Liver (tissue), 8 donors: ENCODE measurements at regions not wholly inside any gene's neighbourhood (a gene's known extent, or its start where the extent isn't known, plus 50 kb on each side); places are given as distances from the start of the nearest gene placed in this dataset.

ENCODE experiments used
- DNase-seq: peaks from one replicate; pipeline ENCODE4 v3.0.0-alpha.2; 2017; ENCODE audit warnings: low spot score
- H3K27ac ChIP-seq, 2 donors: one replicate each; pipeline ENCODE4 v1.7.0; 2013; ENCODE audit warnings: inconsistent platforms in 2 of 2, low read length in 2 of 2, control low read depth in 1 of 2, low read depth in 1 of 2, mild to moderate bottlenecking in 1 of 2
- H3K27me3 ChIP-seq, 4 donors: one replicate each; pipeline versions ENCODE4 v1.6.1 to v1.7.0; 2013; ENCODE audit warnings: low read length in 3 of 4, inconsistent platforms in 1 of 4, mild to moderate bottlenecking in 1 of 4, moderate library complexity in 1 of 4; ENCODE audit not compliant: control insufficient read depth in 4 of 4, insufficient read depth in 4 of 4
- H3K36me3 ChIP-seq, 4 donors: one replicate each; pipeline versions ENCODE4 v1.6.1 to v1.7.0; 2013; ENCODE audit warnings: low read length in 3 of 4, mild to moderate bottlenecking in 3 of 4, low read depth in 1 of 4, moderate library complexity in 1 of 4; ENCODE audit not compliant: control insufficient read depth in 4 of 4, insufficient read depth in 3 of 4
- H3K4me1 ChIP-seq, 4 donors: one replicate each; pipeline versions ENCODE4 v1.6.1 to v1.7.0; 2013; ENCODE audit warnings: low read length in 3 of 4, mild to moderate bottlenecking in 3 of 4, moderate library complexity in 1 of 4; ENCODE audit not compliant: control insufficient read depth in 4 of 4, insufficient read depth in 4 of 4
- H3K4me3 ChIP-seq, 3 donors: one replicate each; pipeline versions ENCODE4 v1.6.1 to v1.7.0; 2013; ENCODE audit warnings: low read length in 3 of 3, control low read depth in 1 of 3, low read depth in 1 of 3, mild to moderate bottlenecking in 1 of 3
- H3K9ac ChIP-seq, 2 donors: one replicate each; pipeline ENCODE4 v1.7.0; 2013; ENCODE audit warnings: low read length in 2 of 2, mild to moderate bottlenecking in 2 of 2, moderate library complexity in 2 of 2, control low read depth in 1 of 2, low read depth in 1 of 2
- H3K9me3 ChIP-seq, 4 donors: one replicate each; pipeline versions ENCODE4 v1.6.1 to v1.7.0; 2013; ENCODE audit warnings: low read length in 3 of 4; ENCODE audit not compliant: control insufficient read depth in 4 of 4
- EGR1 ChIP-seq, 2 donors: IDR thresholded peaks; 2 replicates each; pipeline ENCODE4 v1.6.1; 2016 to 2018; ENCODE audit warnings: antibody characterized with exemption in 2 of 2, low read depth in 2 of 2
- FOXA1 ChIP-seq: IDR thresholded peaks from 2 replicates; pipeline ENCODE4 v1.6.1; 2016; ENCODE audit warnings: antibody characterized with exemption
- FOXA2 ChIP-seq: IDR thresholded peaks from 2 replicates; pipeline ENCODE4 v1.6.1; 2016; ENCODE audit warnings: antibody characterized with exemption
- GABPA ChIP-seq, 2 donors: IDR thresholded peaks in 1 of 2; conservative IDR thresholded peaks in 1 of 2; 2 replicates each; pipeline ENCODE4 v1.6.1; 2016; ENCODE audit warnings: antibody characterized with exemption in 2 of 2, mild to moderate bottlenecking in 1 of 2, moderate library complexity in 1 of 2
- HNF4A ChIP-seq, 2 donors: conservative IDR thresholded peaks; 2 replicates each; pipeline ENCODE4 v1.6.1; 2016; ENCODE audit warnings: antibody characterized with exemption in 2 of 2, mild to moderate bottlenecking in 2 of 2
- HNF4G ChIP-seq: IDR thresholded peaks from 2 replicates; pipeline ENCODE4 v1.6.1; 2016; ENCODE audit warnings: antibody characterized with exemption
- JUND ChIP-seq, 2 donors: IDR thresholded peaks; 2 replicates each; pipeline ENCODE4 v1.6.1; 2016; ENCODE audit warnings: antibody characterized with exemption in 2 of 2
- NR2F2 ChIP-seq: IDR thresholded peaks from 2 replicates; pipeline ENCODE4 v1.6.1; 2016; ENCODE audit warnings: antibody characterized with exemption
- RAD21 ChIP-seq, 2 donors: IDR thresholded peaks; 2 replicates each; pipeline ENCODE4 v1.6.1; 2016; ENCODE audit warnings: antibody characterized with exemption in 2 of 2, mild to moderate bottlenecking in 2 of 2
- RXRA ChIP-seq, 2 donors: IDR thresholded peaks; 2 replicates each; pipeline ENCODE4 v1.6.1; 2017 to 2018; ENCODE audit warnings: antibody characterized with exemption in 2 of 2, mild to moderate bottlenecking in 1 of 2
- SP1 ChIP-seq: IDR thresholded peaks from 2 replicates; pipeline ENCODE4 v1.6.1; 2018; ENCODE audit warnings: antibody characterized with exemption, mild to moderate bottlenecking
- TAF1 ChIP-seq: conservative IDR thresholded peaks from 2 replicates; pipeline ENCODE4 v1.6.1; 2016; ENCODE audit warnings: antibody characterized with exemption, mild to moderate bottlenecking
- YY1 ChIP-seq: IDR thresholded peaks from 2 replicates; pipeline ENCODE4 v1.6.1; 2016; ENCODE audit warnings: antibody characterized with exemption, mild to moderate bottlenecking
- WGBS: extraction: QIAGEN DNeasy Blood & Tissue Kit; methylation state at CpG from one replicate; pipeline ENCODE4 v1.1.7; 2013; 5-methylcytosine and 5-hydroxymethylcytosine counted together
- TF ChIP-seq, protein P1 (sequence below): fragments of 150-350 bp; IDR thresholded peaks from 2 replicates; pipeline ENCODE4 v1.5.1; 2017; ENCODE audit warnings: improper control_type of control experiment, low read depth, low read length; ENCODE audit not compliant: missing input control
- TF ChIP-seq, protein P2 (sequence below): IDR thresholded peaks from 2 replicates; pipeline ENCODE4 v1.6.1; 2016; ENCODE audit warnings: antibody characterized with exemption
- TF ChIP-seq, protein P3 (sequence below): IDR thresholded peaks from 2 replicates; pipeline ENCODE4 v1.6.1; 2016; ENCODE audit warnings: antibody characterized with exemption, mild to moderate bottlenecking
- TF ChIP-seq, protein P4 (sequence below): IDR thresholded peaks from 2 replicates; pipeline ENCODE4 v1.6.1; 2016; ENCODE audit warnings: antibody characterized with exemption
- TF ChIP-seq, protein P5 (sequence below): IDR thresholded peaks from 2 replicates; pipeline ENCODE4 v1.6.1; 2016; ENCODE audit warnings: antibody characterized with exemption
- donor health status: healthy.
- donor health status: healthy.
- donor health status: healthy.
- donor health status: healthy.
- donor health status: healthy.

DNA sequence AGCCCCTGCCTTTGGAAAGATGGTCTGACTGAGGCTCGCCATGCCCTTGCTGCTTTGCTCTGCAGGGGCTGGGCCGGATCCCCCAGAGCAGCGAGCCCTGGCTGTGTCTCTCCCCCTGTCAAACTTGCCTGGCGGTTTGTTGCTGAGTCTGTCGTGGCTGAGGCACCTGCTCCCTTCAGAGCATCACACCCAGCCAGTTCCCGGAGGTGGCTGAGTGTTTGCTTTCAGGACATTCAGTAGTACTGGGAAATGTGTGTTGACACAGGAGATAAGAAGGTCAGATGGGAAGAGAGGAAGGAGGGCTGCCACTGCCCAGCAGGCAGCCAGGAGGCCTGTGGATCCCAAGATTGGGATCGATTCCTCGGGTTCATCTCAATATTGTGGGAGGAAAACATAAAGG, 62.9 kb downstream of the GADD45G start:
- peaks cover 35 to 81% (median 57%) of the 10 kb centered on the region in 4 donors for H3K4me1 ChIP-seq
- TF ChIP-seq, protein P1, sequence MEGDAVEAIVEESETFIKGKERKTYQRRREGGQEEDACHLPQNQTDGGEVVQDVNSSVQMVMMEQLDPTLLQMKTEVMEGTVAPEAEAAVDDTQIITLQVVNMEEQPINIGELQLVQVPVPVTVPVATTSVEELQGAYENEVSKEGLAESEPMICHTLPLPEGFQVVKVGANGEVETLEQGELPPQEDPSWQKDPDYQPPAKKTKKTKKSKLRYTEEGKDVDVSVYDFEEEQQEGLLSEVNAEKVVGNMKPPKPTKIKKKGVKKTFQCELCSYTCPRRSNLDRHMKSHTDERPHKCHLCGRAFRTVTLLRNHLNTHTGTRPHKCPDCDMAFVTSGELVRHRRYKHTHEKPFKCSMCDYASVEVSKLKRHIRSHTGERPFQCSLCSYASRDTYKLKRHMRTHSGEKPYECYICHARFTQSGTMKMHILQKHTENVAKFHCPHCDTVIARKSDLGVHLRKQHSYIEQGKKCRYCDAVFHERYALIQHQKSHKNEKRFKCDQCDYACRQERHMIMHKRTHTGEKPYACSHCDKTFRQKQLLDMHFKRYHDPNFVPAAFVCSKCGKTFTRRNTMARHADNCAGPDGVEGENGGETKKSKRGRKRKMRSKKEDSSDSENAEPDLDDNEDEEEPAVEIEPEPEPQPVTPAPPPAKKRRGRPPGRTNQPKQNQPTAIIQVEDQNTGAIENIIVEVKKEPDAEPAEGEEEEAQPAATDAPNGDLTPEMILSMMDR, result peak; percentile 13
- TF ChIP-seq HNF4A (conservative IDR thresholded peaks at IDR 0.05), result peak; percentile 76 to 80
- TF ChIP-seq, protein P2, sequence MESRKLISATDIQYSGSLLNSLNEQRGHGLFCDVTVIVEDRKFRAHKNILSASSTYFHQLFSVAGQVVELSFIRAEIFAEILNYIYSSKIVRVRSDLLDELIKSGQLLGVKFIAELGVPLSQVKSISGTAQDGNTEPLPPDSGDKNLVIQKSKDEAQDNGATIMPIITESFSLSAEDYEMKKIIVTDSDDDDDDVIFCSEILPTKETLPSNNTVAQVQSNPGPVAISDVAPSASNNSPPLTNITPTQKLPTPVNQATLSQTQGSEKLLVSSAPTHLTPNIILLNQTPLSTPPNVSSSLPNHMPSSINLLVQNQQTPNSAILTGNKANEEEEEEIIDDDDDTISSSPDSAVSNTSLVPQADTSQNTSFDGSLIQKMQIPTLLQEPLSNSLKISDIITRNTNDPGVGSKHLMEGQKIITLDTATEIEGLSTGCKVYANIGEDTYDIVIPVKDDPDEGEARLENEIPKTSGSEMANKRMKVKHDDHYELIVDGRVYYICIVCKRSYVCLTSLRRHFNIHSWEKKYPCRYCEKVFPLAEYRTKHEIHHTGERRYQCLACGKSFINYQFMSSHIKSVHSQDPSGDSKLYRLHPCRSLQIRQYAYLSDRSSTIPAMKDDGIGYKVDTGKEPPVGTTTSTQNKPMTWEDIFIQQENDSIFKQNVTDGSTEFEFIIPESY, result peak; percentile 52
- peak in 1 of 2 donors; percentile 71 for TF ChIP-seq RAD21 (IDR thresholded peaks at IDR 0.05)
- TF ChIP-seq GABPA (IDR thresholded peaks at IDR 0.05 in 1 of 2, conservative IDR thresholded peaks at IDR 0.05 in 1 of 2), result no peak
- TF ChIP-seq NR2F2, result peak; percentile 50
- TF ChIP-seq FOXA2, result peak; percentile 83
- peak; percentile 44 for TF ChIP-seq YY1
- peak; percentile 89 for TF ChIP-seq FOXA1
- TF ChIP-seq TAF1, result peak; percentile 71
- TF ChIP-seq RXRA (IDR thresholded peaks at IDR 0.05), result peak; percentile 93
- peak; percentile 95 for TF ChIP-seq SP1
- peak; percentile 49 for TF ChIP-seq HNF4G
- TF ChIP-seq, protein P3, sequence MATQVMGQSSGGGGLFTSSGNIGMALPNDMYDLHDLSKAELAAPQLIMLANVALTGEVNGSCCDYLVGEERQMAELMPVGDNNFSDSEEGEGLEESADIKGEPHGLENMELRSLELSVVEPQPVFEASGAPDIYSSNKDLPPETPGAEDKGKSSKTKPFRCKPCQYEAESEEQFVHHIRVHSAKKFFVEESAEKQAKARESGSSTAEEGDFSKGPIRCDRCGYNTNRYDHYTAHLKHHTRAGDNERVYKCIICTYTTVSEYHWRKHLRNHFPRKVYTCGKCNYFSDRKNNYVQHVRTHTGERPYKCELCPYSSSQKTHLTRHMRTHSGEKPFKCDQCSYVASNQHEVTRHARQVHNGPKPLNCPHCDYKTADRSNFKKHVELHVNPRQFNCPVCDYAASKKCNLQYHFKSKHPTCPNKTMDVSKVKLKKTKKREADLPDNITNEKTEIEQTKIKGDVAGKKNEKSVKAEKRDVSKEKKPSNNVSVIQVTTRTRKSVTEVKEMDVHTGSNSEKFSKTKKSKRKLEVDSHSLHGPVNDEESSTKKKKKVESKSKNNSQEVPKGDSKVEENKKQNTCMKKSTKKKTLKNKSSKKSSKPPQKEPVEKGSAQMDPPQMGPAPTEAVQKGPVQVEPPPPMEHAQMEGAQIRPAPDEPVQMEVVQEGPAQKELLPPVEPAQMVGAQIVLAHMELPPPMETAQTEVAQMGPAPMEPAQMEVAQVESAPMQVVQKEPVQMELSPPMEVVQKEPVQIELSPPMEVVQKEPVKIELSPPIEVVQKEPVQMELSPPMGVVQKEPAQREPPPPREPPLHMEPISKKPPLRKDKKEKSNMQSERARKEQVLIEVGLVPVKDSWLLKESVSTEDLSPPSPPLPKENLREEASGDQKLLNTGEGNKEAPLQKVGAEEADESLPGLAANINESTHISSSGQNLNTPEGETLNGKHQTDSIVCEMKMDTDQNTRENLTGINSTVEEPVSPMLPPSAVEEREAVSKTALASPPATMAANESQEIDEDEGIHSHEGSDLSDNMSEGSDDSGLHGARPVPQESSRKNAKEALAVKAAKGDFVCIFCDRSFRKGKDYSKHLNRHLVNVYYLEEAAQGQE, result no peak
- TF ChIP-seq JUND (IDR thresholded peaks at IDR 0.05), result peak; percentile 65 to 71
- TF ChIP-seq, protein P4, sequence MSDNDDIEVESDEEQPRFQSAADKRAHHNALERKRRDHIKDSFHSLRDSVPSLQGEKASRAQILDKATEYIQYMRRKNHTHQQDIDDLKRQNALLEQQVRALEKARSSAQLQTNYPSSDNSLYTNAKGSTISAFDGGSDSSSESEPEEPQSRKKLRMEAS, result peak; percentile 73
- TF ChIP-seq EGR1 (IDR thresholded peaks at IDR 0.05; ENCODE audit: low read depth in 2 of 2), result peak in 1 of 2 donors; percentile 42
- TF ChIP-seq, protein P5, sequence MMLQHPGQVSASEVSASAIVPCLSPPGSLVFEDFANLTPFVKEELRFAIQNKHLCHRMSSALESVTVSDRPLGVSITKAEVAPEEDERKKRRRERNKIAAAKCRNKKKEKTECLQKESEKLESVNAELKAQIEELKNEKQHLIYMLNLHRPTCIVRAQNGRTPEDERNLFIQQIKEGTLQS, result peak; percentile 61

More for the DNA sequence above, 62.9 kb downstream of the GADD45G start:
- Histone ChIP-seq H3K9me3 (no peaks in the 10 kb centered on the region), H3K27ac (peak overlapping the region; percentile 86 to 93), H3K36me3 (no peaks in the 10 kb centered on the region), H3K27me3 (no peaks in the 10 kb centered on the region), H3K4me3 (peak overlapping the region in 1 of 3 donors; percentile 22), H3K9ac (peak overlapping the region in 1 of 2 donors; percentile 61)
- 32% methylated on average over 8 of the region's 8 CpGs for WGBS
- DNase-seq, result no peak
